CD4-positive, alpha-beta T cell treated with Interleukin-1 beta for 1 hour (primary cell): ENCODE measurements at regions not wholly inside any gene's neighbourhood (a gene's known extent, or its start where the extent isn't known, plus 50 kb on each side); places are given as distances from the start of the nearest gene placed in this dataset.

ENCODE experiments used
- DNase-seq, 2 donors: peaks; one replicate each; pipeline ENCODE4 v3.0.0-alpha.2; 2020 to 2022

DNA sequence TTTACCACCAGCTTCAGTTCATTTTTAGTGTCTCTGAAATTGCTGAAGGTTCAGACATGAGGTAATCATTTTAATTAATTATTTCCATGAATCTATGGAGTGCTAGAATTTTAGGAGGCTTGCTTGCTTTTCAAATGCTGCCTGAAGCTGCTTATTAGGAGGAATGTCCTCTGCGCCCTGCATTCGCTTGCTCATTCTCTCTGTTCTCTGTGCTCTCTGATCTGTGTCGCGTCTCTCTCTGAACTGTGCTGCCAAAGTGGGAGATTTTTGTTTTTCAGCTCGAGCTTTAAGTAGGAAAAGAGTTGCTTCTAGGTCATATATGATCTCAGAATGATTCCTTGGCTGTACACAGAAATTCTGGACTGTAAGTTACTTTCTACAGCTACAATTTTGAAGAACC lies 101.7 kb upstream of the PRR16 start:
- no peak for DNase-seq

DNA sequence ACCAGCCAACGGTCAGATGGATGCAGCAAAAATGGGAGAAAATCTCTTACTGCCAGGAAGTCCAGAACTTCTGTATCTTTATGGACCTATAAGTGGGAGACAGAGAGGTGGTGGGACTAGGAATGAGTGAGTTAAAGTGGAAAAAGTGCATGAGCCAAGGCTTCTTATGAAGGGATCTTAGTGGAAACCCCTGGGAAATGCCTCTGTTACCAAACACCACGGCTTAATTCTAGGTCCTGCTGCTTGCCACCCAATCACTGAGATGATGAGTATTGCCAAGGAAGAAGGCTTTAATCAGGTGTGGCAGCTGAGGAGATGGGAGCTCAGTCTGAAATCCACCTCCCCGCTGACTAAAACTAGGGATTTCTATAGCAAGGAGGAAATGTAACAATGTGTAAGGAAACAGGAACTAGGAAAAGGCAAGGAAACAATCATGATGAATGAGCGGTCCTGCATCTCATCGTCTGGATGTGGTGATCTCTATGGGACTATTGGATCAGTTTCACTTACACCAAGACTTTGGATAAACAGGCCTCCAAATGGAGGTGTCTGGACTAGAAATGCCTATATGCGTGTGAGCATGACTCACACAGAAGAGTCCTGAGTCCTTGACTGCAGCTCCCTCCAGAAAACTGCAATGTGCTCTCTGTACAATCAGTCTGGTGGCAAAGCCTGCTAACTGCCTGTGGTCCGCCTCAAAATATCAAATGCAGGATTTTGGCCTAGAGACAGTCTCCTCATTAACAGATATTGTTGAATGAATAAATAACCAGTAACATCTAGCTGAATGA lies 98.2 kb upstream of the PRR16 start:
- DNase-seq = no peak

DNA sequence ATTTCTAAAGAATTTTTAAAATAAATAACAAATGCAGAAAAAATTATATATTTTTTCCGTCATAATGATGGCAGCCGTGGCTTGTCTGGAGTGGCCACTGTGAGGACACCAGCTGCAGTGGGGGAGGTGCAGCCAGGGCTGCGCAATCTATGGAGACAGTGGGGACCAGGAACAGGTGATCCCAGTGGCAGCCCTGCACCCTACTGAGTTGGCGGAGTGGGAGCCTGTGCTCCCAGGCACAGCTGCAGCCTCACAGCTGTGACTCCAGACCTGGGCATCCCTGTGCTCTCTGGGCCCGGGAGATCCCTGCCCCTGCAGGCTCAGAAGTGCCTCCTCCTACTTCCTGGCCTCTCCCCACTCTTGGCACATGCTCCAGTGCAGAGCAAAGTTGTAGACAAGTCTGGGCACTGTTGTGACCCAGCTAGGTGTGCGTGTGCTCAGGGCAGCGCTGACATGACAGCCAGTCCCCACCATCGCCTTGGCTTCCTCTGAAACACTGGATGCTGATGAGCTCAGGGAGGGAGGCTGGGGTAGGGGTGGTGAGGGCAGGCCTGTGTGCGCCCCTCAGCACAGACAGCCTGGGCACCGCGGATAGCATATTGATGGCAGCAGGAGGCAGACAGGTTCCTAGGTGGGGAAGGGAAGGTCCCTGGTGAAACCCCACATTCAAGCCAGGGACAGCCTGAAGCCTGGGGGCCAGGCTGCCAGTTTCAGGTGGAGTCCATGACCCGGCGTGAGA lies 96.0 kb upstream of the PRR16 start:
- no peak for DNase-seq

DNA sequence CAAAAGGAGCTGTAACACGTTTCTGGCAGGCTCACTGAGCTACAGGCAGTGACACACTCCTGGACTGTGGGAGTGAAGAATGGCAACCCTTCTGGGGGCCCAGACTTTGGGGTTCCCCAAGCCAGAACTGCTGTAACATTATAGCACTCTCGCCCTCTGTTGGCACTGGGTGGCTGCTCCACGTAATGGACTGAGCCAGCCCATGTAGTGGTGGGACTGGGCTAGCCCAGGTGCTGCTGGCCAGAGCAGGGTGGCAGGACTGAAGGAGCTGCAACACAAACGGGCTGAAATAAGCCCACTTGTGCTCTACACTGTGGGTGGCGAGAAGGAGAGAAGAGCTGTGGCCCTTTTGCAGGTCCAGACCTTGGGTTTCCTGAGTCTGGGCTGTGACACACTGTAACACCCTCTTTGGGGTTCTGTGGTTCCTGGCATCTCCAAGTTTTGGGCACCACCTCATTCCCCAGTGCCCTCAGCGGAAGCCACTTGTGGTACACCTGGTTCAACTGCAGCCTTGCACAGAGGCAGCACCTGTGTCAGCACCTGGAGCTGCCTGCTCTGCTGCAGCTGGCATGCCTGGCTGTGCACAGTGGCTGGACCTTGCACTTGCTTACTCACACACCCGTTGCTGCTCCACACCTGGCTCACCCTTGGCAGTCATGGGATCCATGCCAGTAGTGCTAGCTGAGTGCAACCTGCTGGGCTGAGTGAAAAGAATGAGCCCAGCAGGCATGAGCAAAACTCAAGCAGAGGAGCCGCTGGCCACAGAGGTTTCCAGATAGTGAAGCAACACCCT lies 95.0 kb upstream of the PRR16 start:
- DNase-seq = no peak

DNA sequence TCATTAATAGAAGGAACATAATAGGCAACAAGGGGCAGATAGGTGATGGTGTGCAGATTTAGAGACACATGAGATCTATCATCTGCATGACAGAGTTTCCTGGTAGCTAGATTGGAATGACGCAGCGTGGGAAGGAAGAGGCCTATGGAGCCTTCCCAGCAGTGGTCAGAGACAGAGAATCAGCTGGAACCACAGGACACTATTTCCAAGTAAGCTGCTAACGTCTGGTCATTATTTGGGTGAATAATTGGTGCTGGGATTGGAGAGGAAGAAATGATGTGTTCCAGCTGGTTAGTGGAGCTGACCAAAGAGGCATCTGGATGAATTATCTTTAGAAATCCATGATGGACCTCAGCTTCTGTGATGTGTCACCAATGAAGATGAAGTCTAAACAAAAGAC lies 91.2 kb upstream of the PRR16 start:
- DNase-seq = no peak

DNA sequence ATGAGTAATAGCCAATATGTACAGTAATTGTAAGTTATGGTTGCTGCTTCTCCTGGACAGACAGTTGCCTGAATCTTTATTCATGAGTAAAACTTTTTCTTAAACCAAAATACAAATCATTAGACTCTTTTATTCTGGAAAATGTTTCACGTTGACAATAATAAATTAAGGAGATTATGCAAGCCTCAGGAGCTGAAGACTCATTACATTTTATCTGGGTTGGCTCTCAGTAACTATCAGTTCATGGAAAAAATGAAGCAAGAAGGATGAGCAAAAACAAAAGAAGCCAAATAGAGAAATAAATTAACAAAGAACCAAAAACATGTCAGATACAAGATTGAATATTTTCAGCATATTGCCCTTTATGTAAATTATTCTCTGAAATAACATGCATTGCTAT lies 88.9 kb upstream of the PRR16 start:
- DNase-seq = no peak

DNA sequence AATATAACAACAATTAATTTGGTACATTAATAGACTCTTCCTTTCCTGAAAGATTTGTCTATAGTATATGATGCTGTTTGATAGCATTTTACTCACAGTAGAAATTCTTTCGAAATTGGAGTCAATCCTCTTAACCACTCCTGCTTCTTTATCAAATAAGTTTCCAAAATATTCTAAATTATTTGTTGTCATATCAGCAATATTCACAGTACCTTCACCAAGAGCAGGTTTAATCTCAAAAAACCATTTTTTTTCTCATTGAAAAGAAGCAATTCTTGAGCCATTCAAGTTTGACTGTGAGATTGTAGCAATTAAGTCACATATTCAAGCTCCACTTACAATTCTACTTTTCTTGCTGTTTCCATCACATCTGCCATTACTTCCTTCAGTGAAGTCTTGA lies 83.5 kb upstream of the PRR16 start:
- DNase-seq = no peak

DNA sequence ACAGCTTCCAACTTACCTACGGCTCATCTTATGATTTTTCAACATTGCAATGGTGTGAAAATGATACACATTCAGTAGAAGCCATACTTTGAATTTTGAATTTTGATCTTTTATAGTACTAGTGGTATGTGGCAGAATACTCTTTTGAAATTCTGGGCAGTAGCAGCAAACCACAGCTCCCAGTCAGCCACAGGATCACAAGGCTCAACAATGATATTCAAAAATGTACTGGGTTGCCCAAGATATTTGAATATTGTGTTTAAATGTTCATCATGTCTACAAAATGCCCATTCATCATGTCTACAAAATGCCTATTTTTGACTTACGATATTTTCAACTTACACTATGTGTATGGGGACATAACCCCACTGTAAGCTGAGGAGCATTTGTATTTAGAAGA lies 81.3 kb upstream of the PRR16 start:
- DNase-seq = no peak

DNA sequence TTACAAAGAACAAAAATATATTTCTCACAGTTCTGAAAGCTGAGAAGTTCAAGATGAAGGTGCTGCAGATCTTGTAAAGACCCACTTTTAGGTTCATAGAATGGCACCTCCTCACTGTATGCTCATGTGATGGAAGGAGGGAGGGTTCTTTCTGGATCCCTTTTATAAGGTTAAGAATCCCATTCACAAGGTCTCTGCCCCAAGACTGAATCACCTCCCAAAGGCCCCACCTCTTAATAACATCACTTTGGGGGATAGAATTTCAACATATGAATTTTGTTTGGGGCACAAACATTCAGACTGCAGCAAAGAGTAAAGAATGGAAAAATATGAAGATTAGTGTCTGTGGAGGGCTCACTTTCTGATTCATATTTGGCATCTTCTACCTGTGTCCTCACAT lies 77.1 kb upstream of the PRR16 start:
- no peak for DNase-seq

DNA sequence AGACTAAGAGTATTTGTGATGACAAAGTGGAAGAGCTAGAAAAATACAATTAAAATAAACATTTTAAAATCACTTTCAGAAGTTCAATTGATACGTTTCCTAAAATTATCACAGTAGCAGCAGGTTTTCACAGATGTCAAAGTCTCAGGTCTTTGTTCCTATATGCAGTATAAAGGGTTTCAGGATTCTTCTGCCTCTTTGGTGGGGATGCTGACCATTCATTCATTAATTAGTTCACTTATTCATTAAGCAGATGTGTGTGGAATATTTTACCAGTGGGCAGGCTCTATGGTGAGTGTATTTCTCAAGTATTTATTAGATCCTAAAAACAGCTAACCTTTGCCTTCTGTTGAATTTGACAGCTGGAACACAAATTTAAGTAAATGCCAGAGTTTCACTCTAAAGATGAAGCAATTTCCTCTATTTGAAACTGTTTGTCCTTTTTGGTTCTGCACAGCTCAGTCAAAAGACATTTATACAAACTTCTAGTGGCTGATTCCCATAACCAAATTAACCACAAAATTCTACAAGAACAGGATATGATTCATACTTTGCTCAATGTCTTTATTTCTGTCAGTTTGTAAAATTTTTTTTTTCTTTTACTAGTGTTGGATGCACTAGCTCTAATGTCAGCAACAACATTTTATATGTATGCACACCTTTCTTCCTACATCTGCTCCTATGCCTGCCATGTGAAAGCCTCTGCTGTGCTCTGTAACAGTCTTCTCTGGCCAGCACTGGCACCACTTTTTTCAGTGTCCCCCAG lies 75.9 kb upstream of the PRR16 start:
- DNase-seq = no peak

DNA sequence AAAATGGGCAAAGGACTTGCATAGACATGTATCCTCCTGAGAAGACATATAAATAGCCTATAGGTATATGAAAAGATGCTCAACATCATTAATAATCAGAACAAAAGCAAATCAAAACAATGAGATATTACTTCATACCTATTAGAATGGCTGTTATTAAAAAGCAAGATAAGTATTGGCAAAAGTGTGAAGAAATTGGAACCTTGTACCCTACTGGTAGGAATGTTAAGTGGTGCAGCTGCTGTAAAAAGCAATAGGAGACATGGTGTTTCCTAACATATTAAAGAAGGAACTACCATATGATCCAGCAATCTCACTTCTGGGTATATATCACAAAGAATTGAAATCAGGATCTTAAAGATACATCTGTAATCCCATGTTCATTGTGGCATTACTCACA lies 69.8 kb upstream of the PRR16 start:
- DNase-seq = no peak

DNA sequence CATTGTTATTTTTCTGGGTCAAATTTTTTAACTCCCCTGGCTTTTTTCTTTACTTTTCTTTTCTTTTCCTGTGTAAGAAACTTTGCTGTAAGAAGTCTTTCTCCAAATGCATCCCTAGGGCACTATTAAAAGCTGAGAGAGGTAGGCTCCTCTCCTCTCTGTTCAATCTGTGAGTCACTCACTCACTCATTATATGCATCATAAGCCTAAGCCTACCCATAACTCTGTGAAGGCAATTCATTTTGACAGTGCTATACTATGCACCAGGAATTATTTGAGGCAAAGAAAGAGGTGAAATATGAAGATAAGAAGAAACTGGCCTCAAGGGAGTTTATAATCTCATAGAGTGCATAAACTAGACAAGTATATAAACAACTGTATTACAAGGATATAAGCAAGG lies 67.9 kb upstream of the PRR16 start:
- DNase-seq = no peak

DNA sequence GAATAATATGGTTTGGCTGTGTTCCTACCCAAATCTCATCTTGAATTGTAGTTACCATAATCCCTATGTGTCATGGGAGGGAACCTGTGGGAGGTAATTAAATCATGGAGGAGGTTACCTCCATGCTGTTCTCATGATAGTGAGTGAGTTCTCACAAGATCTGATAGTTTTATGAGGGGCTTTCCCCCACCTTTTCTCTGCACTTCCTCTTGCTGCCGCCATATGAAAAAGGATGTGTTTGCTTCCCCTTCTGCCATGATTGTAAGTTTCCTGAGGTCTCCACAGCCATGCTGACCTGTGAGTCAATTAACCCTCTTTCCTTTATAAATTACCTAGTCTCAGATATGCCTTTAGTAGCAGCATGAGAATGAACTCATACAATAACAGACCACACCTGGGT lies 63.7 kb upstream of the PRR16 start:
- no peak for DNase-seq

DNA sequence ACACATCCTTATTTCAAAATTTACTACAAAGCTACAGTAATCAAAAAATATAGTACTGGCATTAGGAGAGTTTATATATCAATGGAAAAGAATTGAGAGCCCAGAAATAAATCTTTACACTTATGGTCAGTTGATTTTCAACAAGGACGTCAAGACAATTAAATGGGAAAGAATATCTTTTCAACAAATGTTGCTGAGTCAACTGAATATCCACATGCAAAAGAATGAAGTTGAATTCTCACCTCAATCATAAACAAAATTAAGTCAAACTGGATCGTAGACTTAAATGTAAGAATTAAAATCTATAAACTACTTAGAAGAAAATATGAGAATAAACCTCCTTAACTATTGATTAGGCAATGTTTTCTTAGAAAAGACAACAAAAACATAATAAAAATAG lies 61.5 kb upstream of the PRR16 start:
- no peak for DNase-seq

DNA sequence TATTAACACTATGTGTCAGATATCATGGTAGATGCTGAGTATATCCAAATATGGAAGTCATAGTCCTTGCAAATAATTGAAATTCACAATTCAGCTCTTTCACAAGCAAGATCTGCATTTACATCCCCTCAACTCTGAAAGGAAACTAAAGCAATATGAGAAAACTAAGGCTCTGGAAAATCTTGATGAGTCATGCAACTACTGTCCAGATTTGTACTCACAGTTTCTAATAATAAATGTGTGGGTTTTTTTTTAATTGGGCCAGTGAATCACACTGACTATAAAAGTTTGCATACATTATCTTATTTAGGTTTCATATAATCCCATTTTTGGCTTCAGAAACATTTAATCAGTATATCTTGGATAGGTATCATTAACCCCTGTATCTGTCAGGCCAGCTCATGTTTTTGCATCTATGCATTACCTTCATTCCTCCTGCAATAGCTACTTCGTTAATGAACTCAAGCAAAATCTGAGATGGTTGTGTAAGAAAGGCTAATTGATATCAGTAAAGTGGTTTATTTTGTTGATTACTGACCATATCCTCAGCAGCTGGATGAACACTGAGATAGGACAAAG lies 58.7 kb upstream of the PRR16 start:
- DNase-seq = no peak

DNA sequence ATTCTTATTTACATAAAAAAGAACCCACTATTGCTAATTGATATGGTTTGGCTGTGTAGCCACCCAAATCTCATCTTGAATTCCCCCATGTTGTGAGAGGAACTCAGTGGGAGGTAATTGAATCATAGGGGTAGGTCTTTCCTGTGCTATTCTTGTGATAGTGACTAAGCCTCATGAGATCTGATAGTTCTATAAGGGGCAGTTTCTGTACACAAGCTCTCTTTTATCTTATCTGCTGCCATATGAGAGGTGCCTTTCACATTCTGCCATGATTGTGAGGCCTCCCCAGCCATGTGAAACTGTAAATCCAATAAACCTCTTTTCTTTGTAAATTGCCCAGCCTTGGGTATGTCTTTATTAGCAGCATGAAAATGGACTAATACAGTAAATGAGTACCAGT lies 58.2 kb upstream of the PRR16 start:
- DNase-seq = no peak

DNA sequence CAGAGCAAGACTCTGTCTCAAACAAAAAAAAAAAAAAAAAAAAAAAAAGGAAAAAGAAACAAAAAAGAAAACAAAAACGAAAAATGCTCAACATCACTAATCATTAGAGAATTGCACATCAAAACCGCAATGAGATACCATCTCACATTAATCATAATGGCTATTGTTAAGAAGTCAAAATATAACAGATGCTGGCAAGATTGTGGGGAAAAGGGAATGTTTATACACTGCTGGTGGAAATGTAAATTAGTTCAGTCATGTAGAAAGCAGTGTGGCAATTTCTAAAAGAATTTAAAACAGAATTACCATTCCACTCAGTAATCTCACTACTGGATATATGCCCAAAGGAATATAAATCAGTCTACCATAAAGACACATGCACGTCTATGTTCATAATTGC lies 50.4 kb upstream of the PRR16 start:
- no peak for DNase-seq
